Activated effector memory CD4-positive, alpha-beta T cell treated with Interleukin-2 at 50 U/mL for 16 hours (primary cell): ENCODE measurements at regions not wholly inside any gene's neighbourhood (a gene's known extent, or its start where the extent isn't known, plus 50 kb on each side); places are given as distances from the start of the nearest gene placed in this dataset.
"Not testable (repeated sequence)": the region's sequence is repeated elsewhere in the genome, so short reads cannot be mapped to it uniquely, and the experiment has no call there.

ENCODE experiments used
- DNase-seq: peaks from one replicate; pipeline ENCODE4 v3.0.0-alpha.2; 2020

- peak; percentile 68 for DNase-seq
Measured at GRCh38 chr17:45592433-45592923, 102.0 kb upstream of the PLEKHM1 start.

DNA sequence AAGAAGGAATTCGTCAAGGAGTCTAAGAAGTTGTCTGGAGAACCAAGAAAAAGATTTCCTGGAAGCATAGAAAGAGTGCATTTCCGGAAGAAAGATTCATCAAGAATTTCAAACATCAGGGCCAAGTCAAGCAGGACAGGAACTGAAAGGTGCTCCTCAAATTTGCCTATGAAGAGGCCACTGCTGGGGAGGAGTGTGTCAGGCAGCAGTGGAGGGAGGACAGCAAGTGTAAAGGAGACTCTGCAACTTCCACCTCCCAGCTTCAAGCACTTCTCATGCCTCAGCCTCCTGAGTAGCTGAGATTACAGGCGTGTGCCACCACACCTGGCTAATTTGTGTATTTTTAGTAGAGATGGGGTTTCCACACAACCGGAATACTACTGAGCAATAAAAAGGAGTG, 105.8 kb upstream of the PLEKHM1 start:
- not testable (repeated sequence) for DNase-seq

DNA sequence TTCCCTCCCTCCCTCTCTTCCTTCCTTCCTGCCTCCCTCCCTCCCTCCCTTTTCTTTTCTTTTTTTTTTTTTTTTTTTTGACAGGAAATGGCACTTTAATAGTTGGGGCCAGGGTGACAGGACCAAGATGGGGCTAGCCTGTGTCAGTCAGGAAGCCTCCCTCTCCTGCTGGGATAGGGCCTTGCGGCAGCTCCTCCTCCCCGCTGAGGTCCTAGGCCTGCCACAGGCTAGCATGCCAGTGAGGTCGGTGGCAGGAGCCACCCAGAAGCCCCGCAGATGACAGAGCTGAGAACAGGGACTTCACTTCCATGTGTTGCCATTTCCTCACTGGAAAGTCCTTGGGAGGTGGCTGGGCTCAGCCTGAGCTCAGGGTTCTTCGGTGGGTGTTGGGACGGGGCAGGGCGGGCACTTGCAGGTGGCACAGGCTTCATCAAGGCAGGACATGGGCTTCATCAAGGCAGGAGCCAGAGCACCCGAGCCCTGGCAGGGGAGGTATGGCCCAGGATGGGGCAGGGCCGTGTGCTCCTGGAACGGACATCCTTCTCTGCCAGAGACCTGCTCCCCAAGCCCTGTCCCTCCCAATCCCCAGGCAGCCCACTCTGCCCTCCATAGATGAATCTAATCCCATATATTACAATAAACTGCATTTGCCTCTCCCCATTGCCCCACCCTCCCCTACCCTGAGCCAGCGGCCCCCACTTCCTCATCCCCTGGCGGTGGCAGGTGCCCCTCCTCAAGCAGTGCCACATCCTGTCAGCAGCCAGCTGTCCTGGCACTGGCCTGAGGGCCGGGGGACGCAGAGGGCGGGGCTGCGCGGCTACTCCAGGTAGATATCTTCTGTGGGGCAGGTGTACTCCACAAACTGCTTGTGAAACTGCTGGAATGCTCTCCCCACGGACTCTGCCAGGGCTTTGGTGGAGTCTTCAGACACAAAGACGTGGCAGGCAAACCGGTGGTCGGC, 109.8 kb upstream of the PLEKHM1 start:
- DNase-seq, result not testable (repeated sequence)

DNA sequence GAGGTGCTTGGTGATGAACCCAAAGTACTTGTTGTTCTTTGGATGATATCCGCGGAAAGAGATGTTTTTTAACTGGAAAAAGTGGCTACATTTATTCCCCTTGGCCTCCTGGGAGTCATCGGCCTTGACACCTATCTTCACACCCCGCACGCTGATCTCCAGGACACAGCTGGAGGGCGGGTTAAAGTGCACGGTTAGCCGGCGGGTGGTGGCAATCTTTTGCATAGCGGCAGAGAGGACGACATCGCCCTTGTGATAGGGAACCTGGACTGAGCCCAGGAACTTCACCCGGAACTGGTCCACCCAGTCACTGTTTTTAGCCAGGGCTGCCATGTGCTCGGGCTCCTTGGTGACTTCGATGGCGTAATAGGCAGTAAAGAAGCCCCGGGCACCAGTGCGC, 110.5 kb upstream of the PLEKHM1 start:
- not testable (repeated sequence) for DNase-seq

- not testable (repeated sequence) for DNase-seq
Measured at GRCh38 chr17:45601605-45602539, 111.4 kb upstream of the PLEKHM1 start.

DNA sequence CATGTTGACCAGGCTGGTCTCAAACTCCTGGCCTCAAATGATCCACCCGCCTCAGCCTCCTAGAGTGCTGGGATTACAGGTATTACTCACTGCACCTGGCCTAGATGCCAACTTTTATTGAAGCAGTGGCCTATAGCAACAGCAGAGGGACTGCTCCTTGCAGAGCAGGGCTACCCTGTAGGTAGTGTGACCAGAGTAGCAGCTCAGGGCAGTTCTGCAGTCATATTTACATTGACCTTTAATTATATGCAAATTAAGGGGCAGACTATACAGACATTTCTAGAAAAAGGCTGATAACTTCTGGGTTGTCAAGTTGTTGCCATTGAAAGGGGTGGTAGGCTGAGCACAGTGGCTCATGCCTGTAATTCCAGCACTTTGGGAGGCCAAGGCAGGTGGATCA, 115.2 kb upstream of the PLEKHM1 start:
- DNase-seq, result not testable (repeated sequence)

GRCh38 chr17:45619984-45620405, 129.5 kb upstream of the PLEKHM1 start:
- peak; percentile 86 for DNase-seq

DNA sequence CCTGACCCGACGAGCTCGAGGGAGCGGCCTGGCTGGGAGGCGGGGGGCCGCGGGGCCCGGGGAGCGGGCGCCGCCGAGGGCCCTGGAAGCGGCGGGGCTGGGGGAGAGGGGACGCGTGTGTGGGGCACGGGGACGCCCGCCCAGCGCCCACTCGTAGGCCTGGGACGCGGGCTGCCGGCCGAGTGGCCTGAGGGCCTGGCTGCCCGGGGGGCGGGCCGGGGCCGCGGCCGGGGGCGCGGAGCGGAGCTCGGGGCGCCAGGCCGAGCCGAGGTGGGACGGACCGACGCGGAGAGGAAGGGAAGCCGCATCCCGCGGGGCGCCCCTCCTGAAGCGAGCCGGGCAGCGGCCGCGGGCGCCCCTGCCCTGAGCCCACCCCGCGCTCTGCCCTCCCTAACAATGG, 129.9 kb upstream of the PLEKHM1 start:
- DNase-seq, result not testable (repeated sequence)

DNA sequence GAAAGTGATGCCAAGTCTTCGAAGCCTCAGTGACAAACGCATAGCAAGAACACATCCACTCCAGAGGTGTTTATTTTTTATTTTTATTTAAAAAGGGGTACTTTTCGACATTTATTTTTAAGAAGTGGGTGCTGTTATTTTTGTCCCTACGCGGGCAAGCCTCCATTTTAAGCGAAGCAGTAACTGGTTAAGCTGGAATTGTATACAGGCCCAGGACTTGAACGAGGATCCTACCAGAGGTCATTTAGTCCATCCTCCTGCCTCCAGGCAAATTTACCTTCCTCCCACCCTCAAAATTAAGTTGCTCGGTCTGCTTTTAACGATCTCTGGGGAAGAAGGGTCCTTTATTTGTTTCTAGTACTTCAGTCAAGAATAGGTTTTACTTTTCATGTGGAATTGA, 130.6 kb upstream of the PLEKHM1 start:
- not testable (repeated sequence) for DNase-seq

DNA sequence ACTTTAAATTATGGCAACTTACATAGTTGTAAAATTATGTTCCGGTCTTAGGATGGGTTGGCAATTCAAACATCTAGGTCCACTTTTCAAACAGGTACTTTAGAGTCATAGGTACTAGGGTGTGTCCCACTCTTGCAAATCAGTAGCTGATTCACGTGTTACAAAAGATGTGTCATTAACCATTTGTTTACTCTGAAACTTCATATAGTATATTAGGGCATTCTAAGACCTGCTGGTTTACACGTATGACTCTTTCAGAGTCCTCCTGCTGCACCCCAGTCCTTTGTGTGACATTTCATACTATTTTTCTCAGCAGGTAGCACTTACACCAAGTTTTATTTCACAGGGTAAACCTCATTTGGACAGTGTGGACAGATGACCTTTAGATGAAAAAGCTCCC, 131.8 kb upstream of the PLEKHM1 start:
- not testable (repeated sequence) for DNase-seq

DNA sequence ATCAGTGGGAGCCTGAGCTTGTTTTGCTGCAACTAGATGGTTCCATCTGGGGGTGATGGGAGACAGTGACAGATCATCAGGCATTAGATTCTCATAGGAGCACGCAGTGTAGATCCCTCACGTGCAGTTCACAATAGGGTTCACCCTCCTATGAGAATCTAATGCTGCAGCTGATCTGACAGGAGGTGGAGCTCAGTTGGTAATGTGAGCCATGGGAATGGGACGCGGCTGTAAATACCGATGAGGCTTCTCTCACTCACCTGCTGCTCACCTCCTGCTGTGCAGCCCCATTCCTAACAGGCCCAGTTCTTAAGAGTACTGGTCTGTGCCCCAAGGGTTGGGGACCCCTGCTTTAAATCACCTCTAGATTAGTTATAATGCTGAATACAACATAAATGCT, 137.5 kb upstream of the PLEKHM1 start:
- no peak for DNase-seq

DNA sequence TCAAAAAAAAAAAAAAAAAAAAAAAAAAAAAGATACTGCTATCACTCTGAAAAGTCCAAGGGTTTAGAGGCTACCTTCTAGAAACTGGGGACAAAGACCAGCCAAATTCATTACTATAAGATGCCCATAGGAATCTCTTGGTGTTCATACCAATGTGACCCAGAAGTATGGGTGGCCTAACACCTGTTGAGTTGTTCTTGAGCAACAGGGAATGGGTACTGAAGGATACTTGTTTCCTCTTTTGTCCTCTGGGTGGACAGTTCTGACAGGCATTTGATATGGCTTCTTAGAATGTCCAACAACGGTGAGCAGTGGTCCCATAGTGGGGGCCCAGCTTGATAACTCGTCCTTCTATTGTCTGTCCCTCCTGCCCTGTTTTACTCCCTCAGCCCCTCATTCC, 141.4 kb upstream of the PLEKHM1 start:
- no peak for DNase-seq

- DNase-seq, result no peak
Measured at GRCh38 chr17:45639297-45639849, 144.7 kb upstream of the CRHR1 start.

DNA sequence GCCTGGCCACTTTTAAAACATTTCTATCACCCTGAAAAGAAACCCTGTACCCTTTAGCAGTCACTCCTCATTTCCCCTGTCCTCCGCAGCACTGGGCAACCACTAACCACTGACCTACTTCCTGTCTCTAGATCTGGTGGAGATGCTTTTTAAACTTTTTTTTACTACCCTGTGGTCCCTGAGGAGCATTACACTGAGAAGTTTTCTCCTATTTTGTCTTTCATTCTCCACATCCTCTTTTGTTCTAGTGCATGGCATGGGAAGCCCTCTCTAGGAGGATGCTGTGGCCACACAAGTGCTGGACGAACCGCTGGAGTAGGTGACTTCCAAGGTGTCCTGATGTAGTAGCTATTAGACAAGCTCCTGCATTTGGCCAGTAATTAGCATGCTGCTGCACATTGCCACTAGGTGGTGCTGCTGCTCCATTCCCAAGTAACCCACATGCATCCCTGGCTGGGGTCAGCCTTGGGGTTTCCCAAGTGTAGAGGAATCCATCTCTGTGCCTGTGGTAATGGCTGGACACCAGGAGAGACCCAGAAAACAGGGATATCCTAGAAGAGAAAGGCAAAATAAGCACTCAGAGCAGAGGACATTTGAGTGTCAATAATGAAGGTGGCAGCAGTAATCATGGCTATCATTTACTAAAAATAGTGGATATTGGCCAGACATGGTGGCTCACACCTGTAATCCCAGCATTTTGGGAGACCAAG, 143.8 kb upstream of the CRHR1 start:
- DNase-seq, result peak; percentile 52

GRCh38 chr17:45641541-45641940, 142.6 kb upstream of the CRHR1 start:
- DNase-seq, result no peak

- no peak for DNase-seq
Measured at GRCh38 chr17:45643591-45643990, 140.5 kb upstream of the CRHR1 start.

DNA sequence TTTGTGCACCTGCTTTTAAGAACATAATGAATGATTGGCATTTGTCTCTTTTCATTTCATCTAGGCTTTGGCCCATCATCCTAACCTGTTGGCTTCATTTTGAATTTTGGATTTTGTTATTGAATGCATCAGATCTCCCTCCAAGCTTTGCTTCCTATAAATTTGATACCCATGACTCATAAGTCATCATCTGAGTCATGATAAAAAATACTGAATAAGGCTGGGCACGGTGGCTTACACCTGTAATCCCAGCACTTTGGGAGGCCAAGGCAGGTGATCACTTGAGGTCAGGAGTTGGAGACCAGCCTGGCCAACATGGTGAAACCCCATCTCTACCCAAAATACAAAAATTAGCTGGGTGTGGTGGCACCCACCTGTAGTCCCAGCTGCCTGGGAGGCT, 139.5 kb upstream of the CRHR1 start:
- not testable (repeated sequence) for DNase-seq

DNA sequence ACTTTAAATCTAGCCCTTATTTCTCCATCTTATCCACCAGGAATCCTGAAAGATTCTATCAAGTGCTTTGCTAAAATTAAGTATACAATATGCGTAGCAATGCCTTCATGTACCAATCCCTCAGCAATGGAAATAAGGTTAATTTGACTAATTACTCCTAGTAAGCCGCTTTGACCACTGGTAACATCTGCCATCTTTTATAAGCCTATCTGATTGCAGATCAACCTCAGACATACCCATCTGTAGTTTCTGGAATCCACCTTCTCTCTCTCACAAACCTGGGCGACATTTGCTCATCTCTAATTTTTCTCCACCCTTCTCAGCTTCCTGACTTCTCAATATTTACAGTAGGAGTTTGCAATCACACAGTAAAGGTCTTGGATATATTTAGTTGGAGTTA, 138.8 kb upstream of the CRHR1 start:
- DNase-seq, result no peak

DNA sequence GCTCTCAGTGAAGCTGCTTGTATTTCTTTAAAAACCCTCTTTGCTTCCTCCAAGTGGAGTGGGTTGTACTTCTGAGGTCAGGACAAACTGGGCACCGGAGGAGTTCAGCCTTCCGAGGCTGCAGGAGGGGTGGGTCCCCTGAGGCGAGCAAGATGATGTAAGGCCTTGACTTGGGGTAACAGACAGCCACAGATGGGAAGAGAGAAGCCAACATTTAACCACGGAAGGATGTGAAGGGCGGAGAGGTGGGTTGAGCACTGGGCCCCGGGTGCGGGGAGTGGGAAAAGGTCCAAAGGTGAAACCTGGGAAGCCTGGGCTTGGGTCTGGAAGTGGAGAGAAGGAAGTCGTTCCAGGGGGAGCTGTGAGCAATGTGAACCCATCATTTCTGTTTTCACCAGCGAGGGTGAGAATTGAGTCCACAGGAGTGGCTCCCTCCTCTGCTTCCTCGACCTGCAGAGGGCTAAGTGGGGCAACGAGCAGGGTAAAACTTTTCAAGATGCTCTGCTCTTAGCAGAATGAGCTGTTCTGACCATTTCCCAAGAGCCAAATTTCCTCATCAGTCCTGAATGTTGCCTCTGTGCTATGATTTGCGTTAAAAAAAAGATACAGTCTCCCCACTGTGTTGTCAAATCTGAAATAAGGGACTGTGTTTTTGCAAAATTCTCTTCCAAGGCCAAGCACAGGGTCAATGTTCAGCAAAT, 137.7 kb upstream of the CRHR1 start:
- DNase-seq, result no peak

- DNase-seq, result no peak
Measured at GRCh38 chr17:45648642-45649041, 135.5 kb upstream of the CRHR1 start.

DNA sequence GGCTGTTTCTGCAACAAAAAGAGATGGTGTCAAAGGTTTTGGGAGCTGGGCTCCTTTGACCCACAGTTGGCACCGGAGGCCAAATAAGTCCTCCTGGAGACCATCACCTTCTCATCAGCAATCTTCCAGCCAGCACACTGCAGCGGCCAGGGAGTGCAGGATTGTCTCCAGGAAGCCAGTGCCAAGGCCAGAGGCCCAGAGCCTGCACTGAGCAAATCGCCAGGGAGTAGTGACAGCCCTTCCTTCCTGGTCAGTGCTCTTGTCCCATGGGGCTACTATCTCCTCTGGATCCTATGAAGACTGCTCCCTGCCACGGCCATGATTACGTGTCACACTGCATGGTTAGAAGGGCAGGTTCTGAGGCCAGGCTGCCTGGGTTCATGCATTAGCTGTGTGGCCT, 134.3 kb upstream of the CRHR1 start:
- no peak for DNase-seq

- DNase-seq, result no peak
Measured at GRCh38 chr17:45650561-45650960, 133.6 kb upstream of the CRHR1 start.
